GM21367 (cell line): ENCODE measurements at regions not wholly inside any gene's neighbourhood (a gene's known extent, or its start where the extent isn't known, plus 50 kb on each side); places are given as distances from the start of the nearest gene placed in this dataset.
"Not testable (repeated sequence)": the region's sequence is repeated elsewhere in the genome, so short reads cannot be mapped to it uniquely, and the experiment has no call there.

Experiments used
- ATAC-seq: cut with Tn5 transposase; IDR thresholded peaks from one replicate; pipeline ENCODE4 v1.9.1; 2021; ENCODE audit not compliant: unreplicated experiment

DNA sequence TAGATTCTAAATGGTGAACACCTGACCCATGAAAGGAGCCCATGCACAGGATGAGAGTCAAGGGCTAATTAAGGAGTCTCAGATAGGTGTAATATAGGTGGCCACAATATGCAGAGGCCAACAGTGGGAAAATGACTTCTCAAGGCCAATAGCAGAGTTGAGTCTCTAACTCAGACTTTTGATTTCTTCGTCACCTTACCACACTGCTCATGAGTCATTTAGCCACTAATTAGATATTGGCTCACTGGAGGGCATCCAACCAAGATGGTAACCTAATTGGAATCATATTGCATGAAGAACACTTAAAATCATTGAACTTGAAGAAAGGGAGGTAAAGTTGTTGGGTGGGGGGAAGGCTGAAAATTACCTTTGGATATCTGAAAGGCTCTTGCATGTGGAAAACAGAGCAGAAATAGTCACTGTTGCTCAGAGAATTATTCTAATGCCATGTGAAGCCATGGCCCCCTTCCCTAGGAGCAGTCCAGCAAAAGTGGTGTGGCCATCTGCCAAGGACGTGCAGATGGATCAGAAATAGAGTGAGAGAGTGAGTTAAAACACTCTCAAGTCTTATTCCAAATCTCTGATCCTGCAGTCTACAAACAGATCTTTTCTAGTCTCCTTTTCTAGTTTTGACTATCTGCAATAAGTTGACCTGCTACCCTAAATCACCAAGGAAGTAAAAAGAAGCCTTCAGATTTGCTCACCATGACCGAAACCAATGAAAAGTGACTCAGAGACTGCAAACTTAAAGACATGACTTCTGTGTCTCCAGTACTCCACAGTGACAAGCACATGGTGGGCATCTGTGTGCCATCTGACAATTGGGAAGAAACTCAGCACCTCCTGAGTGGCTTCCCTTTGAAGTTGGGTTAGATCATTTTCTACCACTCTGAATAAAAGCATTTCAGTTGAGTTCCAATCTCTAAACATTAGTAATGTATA lies 93.9 kb upstream of the C1QTNF7 start:
- ATAC-seq, result no peak

DNA sequence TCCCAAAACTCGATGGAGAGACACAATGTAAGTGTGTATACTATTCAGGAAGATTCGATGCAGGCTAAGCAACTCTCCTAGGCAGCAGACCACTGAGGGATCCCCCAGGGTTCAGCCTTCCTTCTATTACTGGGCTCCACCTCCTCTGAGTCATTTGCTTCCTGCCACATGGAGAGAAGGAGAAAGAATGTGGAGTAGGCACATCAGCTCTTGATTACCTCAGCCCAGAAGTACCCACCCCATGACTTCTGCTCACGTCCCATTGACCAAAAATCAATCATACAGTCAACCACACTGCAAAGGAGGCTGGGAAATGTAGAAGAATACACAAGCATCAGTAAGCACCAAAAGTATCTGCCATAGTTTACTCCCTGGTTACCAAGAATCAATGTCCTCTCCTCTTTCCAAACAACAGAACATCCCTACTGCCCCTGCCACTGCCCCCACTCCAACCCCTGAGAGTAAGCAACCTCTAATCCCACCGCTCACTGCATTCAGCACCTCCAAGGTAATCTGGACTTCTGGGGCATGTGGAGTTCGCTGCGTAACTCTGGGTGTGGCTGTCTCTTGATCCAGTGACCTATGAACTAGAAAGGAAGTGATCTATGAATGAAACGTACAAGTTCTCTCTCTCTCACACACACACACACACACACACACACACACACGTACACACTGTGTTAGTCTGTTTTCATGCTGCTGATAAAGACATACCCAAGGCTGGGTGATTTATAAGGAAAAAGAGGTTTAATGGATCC lies 91.2 kb upstream of the C1QTNF7 start:
- ATAC-seq, result no peak

DNA sequence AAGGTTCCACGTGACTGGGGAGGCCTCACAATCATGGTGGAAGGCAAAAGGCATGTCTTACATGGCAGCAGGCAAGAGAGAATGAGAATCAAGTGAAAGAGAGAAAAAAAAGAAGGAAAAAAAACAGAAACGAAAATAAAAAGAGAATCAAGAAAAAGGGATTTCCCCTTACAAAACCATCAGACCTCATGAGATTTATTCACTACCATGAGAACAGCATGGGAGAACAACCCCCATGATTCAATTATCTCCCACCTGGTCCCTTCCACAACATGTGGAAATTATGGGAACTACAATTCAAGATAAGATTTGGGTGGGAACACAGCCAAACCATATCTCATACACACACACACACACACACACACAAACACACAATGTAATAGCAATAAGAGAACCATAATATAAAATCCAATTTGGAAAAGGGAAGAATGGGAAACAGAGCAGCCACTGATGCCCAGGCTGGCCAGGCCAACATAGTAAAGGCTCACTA lies 90.6 kb upstream of the C1QTNF7 start:
- ATAC-seq, result not testable (repeated sequence)

DNA sequence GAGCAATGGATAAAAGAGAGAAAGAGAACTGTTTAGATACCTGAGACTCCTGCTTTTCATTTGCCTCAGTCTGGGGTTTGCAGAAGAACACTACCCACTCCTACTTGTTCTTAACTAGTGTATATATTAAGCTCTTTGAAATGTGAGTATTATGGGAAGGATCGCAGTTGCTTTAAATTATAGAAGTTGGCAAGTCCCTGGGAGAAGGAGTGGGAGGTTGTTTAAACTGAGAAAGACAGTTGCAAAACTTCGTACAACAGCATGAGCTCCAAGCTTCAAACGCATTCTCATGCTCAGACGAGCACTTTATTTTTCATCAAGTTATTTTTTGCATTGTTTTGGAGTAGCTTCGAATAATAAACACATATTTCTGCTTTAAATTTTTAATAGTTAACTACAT lies 88.1 kb upstream of the C1QTNF7 start:
- ATAC-seq, result no peak

DNA sequence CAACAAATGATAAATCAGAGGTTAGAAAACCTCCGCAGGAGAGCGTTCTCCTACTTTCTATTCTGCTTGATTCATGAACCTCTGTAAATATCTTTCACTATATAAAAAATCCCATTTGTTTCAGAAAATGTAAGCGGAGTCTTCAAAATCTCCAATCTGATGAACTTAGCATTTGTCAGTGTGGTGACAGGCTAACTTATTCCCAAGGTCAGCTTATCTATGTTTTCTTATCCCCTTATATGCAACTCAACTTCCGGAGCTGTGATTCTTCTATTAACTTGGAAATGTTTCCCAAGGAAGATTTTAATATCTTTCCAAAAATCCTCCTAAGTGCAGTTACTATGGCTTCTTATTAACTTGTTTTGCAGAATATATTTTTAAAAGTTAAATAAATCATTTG lies 87.5 kb upstream of the C1QTNF7 start:
- ATAC-seq, result no peak

DNA sequence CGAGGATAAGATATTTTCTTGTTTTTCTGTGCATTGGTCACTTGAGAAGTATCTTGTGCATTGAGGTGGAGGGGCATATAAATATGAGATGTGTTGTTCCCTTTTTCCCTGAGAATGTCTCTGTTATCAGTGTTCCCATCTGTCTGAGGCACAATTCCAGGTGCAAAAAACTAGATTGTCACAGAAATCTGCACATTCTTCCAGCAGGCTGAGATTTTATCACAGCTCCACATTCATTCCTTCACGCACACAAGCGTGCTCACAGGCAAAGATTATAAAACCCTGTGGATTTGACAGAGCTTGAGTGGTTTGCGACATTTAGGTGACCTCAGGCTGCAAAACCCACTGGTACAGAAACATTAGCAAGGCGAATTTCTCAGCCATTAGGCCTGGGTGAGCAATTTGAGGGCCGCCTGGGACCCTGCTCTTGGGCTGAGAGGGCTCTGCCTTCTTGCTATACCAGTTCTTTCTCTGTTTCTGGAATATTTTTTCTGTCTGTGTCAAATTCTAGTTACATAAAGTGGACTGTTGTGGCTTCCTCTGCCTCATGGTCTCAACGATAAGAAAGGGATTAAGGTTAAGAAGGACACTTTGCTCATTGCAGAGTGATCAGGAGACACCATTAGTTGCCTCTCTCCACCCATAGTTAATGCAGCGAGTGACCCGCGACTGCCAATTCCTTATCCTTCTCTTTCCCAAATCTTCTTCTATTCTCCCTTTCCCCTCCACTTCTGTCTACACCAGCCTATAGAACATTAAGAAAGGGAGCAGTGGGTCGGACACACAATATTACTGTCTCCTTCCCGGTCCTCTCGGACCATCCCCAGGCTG lies 86.7 kb upstream of the C1QTNF7 start:
- ATAC-seq, result no peak

DNA sequence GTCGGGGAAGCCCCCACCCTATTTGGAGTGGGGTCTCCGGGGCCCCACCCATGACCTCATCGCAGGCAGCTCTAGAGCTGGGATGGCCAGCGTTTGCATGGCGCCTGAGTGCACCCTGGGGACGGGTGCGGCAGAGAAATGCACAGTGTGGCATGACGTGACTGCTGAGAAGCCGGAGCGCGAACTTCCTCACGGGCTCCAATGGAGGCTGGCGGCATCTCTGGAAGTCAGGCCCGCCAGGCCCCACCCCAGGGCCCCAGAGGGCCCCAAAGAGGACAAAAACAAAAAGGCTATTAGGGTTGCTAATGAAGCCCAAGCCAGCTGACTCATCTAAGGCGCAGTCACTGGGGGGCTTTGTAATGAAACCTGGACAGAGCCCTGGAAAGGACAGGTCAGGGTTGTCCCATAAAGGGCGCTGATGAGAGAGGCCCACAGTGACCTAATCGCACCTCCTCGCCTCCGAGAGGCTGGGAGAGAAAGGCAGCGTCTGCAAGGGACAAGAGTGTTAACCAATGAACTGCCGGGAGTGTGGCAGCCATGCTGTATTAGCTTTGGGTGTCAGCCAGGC lies 86.0 kb upstream of the C1QTNF7 start:
- no peak for ATAC-seq

DNA sequence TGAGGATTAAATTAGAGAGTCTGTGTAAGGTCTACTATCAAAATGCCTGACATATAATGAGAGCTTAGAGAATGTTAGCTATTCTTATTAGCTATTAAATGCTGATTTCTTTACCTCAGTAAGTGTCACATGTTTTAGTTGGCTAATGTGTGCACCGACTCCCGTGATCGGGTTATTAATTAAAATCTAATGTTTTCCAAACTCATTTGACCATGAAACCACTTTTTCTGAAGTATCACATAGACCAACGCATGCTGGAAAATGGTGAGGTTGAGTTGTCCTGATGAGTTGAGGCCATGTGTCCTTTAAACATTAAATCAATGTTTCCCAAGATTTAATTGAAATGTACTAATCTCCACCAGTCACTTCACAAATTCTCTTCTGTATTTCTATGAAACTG lies 84.8 kb upstream of the C1QTNF7 start:
- no peak for ATAC-seq

DNA sequence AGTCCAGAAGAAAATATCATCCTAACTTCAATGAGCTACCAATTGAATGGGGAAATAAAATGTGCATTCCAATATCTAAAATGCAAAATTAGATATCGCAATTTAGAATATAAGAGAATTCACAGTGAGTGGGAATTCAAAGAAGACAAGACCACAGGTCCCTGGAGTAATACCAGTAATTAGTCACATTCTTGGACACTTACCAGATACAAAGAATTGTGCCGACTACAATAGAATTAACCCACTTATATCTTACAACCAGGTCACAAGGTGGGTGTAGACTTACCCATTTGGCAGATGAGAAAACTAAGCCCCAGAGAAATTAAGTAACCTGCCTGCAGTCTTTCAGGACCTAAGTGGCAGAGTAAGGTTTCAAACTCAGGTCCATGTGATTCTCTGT lies 84.3 kb upstream of the C1QTNF7 start:
- ATAC-seq, result no peak

DNA sequence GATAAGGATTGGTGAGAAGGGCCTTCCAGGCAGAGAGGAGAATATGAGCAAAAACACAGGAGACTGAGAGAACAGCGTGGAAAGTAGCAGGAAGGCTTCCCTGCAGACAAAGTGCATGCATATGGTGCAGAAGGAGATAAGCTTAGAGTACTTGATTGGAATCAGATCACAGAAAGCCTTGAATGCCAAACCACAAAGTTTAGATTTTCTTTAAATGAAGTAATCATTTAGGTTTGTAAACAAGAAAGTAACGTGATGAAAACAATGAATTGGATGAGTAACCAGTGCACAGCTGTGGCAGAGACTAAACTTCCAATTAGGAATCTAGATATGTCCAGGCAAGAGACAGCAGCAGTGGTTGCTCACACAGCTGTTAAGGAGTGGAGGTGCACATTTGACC lies 83.8 kb upstream of the C1QTNF7 start:
- ATAC-seq, result no peak

DNA sequence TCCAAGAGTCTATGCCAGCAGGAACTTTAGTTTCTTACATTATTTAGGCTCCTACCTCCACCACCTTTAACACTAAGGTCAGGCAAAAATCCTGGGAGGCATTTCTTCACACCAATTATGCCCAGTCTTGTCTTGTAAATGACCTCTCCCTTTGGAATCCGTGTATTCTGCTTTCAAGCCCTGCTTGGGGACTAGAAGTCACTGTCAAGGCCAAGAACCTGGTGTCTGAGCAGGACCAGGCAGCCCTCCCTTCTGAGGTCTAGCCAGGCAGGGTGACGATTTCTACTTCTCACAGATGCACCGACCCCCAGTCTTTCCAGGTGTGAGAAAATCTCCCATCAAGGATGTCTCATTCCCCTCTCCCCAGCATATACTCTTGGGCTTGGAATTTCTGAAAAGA lies 82.7 kb upstream of the C1QTNF7 start:
- ATAC-seq, result no peak

DNA sequence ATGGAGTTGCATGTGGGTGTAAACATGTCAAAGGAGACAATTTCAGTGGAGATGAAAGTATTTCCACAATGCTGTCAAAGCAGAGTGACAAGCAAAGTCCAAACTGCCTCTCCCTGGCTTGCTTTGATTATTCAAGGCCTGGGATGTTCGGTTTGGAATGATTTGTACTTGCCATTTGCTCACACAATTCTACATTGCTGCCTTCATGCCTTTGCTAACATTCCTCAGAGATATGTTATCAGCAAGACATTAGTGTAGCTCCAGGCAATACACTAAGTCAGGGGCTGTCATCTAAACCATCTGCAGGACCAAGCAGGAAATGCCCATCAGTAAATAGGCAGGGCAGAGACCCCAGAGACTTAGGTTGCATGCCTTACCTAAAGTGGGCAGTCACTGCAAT lies 79.6 kb upstream of the C1QTNF7 start:
- no peak for ATAC-seq

DNA sequence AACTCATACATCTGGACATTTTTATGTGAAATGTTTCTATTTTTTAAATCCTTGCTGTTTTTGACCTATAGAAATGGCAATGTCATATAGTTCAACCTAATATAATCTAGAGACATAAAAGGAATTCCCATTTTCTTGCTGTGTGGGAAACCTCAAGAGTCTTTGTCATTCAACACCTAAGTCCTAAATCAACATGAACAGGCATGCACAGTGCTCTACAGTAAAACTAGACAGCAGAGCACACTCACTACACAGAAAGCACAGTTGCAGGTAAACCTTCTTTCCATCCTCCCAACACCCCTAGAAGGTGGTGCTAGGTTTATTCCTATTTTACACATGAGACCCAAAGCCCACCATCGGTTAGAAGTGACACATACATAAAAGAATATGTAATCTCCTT lies 79.1 kb upstream of the C1QTNF7 start:
- no peak for ATAC-seq

DNA sequence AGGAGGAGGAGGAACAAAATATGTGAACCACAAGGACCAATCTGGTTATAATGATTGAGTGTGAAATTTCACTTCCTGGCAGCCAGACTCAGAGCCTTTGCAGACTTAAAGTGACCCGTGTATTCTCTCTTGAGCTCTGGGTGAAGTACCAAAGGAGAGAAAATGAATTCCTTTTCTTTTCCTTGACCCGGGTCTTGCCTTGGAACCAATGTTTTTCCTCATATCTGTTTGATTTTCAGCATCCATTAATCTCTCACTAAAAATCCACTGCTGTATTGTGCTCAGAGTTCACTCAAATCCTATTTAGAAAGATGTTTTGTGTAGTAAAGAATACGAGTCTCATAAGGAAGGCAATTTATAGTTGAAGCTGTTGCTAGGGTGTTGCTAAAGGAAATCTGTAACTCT lies 78.3 kb upstream of the C1QTNF7 start:
- no peak for ATAC-seq

DNA sequence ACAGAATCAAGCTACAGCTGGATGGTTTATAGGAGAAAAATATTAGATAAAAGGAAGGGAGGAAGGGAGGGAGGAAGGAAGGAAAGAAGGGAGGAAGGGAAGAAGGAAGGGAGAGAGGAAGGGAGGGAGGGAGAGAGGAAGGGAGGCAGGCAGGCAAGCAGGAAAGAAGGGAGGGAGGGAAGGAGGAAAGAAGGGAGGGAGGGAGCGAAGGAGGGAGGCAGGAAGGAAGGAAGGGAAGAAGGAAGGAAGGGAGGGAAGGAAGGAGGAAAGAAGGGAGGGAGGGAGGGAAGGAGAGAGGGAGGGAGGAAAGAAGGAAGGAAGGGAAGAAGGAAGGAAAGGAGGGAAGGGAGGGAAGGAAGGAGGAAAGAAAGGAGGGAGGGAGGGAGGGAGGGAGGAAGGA lies 77.9 kb upstream of the C1QTNF7 start:
- ATAC-seq, result no peak

DNA sequence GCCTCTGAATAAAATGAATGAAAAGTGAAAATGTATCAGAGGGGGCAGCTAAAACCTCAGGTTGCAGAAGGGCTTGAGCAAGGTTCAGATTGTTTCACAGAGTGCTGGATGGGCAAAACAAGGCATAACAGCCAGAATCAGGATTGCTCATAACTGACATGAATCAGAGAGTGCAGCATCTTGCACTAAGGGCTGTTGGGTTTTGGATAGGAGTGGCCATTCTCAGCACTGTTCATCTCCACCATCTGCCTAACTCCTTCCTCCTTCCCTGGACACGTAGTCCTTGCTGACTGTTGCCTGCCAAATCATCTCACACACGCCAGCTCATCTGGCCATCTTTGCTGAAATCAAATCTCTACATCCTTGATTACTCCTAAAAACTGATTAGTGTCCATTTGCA lies 75.3 kb upstream of the C1QTNF7 start:
- no peak for ATAC-seq

DNA sequence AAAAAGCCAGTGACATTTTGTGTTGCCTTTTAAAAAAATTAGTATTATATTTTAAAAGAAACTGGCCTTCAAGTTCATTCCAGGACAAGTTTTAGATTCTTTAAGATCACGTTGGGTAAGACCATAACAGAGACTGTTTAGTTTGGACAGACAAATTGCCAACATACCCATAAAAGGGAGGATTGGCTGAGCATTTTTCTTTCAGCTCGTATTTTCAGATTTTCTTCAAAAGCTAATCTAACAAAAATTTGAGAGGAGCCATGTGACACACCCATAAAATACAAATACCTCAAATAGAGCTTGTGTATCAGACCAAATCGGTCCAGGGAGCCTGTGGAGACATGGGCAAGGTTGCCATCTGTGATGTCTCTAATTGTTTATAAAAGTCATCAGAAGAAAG lies 74.6 kb upstream of the C1QTNF7 start:
- ATAC-seq, result no peak

DNA sequence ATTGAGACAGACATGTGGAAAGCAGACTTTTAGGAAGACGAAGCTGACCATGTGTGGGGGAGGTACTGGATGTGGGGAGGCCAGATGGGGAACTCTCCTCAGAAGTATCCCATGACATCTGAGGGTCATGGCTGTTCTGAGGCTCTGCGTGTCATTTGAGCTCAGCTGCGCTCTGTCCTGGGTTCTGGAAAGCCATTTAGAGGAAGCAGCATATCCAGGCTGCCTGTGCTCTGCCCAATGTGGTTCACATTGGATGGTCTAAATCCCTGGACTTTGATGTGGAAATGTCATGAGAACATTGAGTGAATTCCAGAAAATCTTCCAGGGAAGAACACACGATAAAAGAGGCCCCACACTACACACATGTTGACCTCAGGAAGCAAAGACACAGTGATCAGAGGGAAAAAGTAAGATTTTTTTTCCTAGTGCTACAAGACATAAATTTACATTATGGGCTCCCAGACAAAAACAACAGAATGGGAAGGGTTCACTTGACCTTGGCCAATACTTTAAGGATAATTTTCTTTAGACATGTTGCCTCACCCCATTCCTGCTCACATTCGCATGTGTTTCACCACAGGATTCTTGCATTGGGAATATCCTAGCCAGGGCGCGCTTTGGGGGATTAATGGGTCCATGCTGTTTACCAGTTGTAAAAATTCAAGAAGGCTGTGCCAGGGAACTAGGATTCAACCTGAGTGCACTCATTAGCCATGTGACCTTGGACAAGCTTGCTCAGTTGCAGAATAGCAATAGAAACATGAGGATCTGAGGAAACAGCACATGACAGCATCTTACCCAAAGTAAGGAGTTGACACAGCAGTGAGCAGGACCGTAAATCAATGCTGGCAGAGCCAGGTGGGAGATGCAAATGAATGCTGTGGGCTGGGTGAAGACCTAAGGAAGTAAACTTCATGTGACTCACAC lies 73.2 kb upstream of the C1QTNF7 start:
- no peak for ATAC-seq

DNA sequence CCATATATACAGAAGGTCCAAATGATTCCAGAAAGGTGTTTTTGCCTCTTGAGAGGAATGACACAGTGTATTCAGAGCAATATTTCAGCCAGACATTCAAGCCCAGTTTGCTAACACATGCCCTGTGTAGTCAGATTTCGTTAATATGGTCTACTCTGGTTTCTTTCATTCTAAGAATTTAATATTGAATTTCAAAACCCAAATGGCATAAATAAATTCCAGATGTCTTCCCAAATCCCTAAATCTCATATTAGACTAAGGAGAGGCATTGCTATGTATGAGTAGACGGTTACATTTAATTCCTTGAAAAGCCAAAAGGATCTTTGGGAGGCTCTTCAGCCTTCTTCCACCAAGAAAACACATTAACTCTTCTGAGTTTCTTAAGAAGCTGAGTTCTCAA lies 66.3 kb upstream of the C1QTNF7 start:
- no peak for ATAC-seq

DNA sequence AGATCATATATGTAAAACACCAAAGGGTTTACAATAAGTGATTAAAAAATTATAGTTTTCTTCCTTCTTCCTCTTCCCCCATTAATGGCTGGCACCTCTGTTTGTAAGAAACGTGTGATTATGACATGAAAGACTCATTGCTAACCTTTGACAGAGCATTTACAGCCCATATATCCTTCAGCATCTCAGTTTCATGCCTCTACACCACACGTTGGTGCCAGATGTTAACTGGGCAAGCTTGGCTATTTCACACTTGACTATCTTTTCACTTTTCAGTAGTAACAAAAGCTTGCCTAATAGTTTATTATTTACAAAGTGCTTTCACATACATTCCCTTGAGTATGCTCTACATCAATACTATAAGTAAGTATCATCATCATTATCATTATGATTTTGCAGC lies 65.3 kb upstream of the C1QTNF7 start:
- no peak for ATAC-seq
